HK-2 (cell line): ENCODE measurements at regions not wholly inside any gene's neighbourhood (a gene's known extent, or its start where the extent isn't known, plus 50 kb on each side); places are given as distances from the start of the nearest gene placed in this dataset.
"Not testable (repeated sequence)": the region's sequence is repeated elsewhere in the genome, so short reads cannot be mapped to it uniquely, and the experiment has no call there.

Experiments used
- DNase-seq: peaks from one replicate; pipeline ENCODE4 v3.0.0-alpha.2; 2018; ENCODE audit not compliant: unreplicated experiment

GRCh38 chr9:82789155-82789824 is 273.7 kb downstream of the RASEF start:
- DNase-seq, result no peak

- DNase-seq, result no peak
These were observed 272.1 kb downstream of the RASEF start for GRCh38 chr9:82790875-82791274.

- no peak for DNase-seq
These were observed 271.2 kb downstream of the RASEF start for GRCh38 chr9:82791692-82792091.

- DNase-seq, result peak; percentile 13
These were observed 265.4 kb downstream of the RASEF start for GRCh38 chr9:82797534-82797933.

GRCh38 chr9:82799286-82799685 is 263.7 kb downstream of the RASEF start:
- DNase-seq, result no peak

GRCh38 chr9:82805027-82805426 is 257.9 kb downstream of the RASEF start:
- no peak for DNase-seq

GRCh38 chr9:82808478-82808877 is 254.5 kb downstream of the RASEF start:
- no peak for DNase-seq

- DNase-seq, result peak; percentile 29
These were observed 252.0 kb downstream of the RASEF start for GRCh38 chr9:82810915-82811314.

GRCh38 chr9:82819260-82819659 is 243.7 kb downstream of the RASEF start:
- no peak for DNase-seq

- no peak for DNase-seq
These were observed 242.8 kb downstream of the RASEF start for GRCh38 chr9:82820186-82820585.

- no peak for DNase-seq
These were observed 233.1 kb downstream of the RASEF start for GRCh38 chr9:82829818-82830217.

GRCh38 chr9:82865524-82865923 is 197.4 kb downstream of the RASEF start:
- no peak for DNase-seq

- no peak for DNase-seq
These were observed 182.4 kb downstream of the RASEF start for GRCh38 chr9:82880336-82881050.

- peak; percentile 16 for DNase-seq
These were observed 180.8 kb downstream of the RASEF start for GRCh38 chr9:82882138-82882537.

GRCh38 chr9:82882748-82883147 is 180.2 kb downstream of the RASEF start:
- no peak for DNase-seq

GRCh38 chr9:82883436-82883835 is 179.5 kb downstream of the RASEF start:
- DNase-seq, result no peak

GRCh38 chr9:82883974-82884373 is 179.0 kb downstream of the RASEF start:
- not testable (repeated sequence) for DNase-seq

- no peak for DNase-seq
These were observed 172.5 kb downstream of the RASEF start for GRCh38 chr9:82890401-82890800.

- no peak for DNase-seq
These were observed 172.1 kb downstream of the RASEF start for GRCh38 chr9:82890865-82891264.

- no peak for DNase-seq
These were observed 171.6 kb downstream of the RASEF start for GRCh38 chr9:82891321-82891720.

- DNase-seq, result no peak
These were observed 169.4 kb downstream of the RASEF start for GRCh38 chr9:82893549-82893948.

GRCh38 chr9:82894548-82894947 is 168.4 kb downstream of the RASEF start:
- DNase-seq, result no peak

GRCh38 chr9:82894961-82895821 is 167.8 kb downstream of the RASEF start:
- DNase-seq, result no peak
